Gastroesophageal sphincter (tissue), 2 donors: ENCODE measurements at regions not wholly inside any gene's neighbourhood (a gene's known extent, or its start where the extent isn't known, plus 50 kb on each side); places are given as distances from the start of the nearest gene placed in this dataset.

Experiments
- POLR2A ChIP-seq, 2 donors: fragments of 450-650 bp; IDR thresholded peaks; one replicate each; pipeline ENCODE4 v1.6.1; 2017; ENCODE audit warnings: antibody characterized with exemption in 2 of 2, mild to moderate bottlenecking in 2 of 2, moderate library complexity in 1 of 2
- POLR2AphosphoS5 ChIP-seq: sonication (generic); formaldehyde crosslinking; IDR thresholded peaks from one replicate; pipeline ENCODE4 v1.6.1; 2017; ENCODE audit warnings: antibody characterized with exemption

DNA sequence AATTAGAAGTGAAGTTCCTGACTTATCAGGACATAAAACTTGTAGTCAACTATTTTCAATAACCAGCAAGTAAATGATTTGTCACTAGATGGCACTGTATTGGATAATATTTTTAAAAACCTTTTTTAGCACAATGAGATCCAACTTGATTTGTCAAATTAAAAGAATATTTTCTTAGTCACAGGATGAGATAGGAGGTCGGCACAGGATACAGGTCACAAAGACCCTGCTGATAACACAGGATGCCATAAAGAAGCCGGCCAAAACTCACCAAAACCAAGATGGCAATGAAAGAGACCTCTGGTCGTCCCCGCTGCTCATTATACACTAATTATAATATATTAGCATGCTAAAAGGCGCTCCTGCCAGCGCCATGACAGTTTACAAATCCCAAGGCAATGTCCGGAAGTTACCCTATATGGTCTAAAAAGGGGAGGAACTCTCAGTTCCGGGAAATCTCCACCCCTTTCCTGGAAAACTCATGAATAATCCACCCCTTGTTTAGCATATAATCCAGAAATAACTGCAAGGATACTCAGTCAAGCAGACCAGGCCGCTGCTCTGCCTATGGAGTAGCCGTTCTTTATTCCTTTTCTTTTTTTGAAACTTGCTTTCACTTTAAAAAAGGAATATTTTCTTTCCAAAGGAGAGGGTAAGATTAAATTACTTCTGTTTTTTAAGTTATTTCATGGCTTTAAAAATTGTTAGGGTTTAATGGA is 255.7 kb upstream of the MKLN1 start:
- no peak for TF ChIP-seq POLR2A (IDR thresholded peaks at IDR 0.05)
- peak; percentile 28 for TF ChIP-seq POLR2AphosphoS5
